HG03139 (cell line): ENCODE measurements at regions not wholly inside any gene's neighbourhood (a gene's known extent, or its start where the extent isn't known, plus 50 kb on each side); places are given as distances from the start of the nearest gene placed in this dataset.

Source experiments
- ATAC-seq: cut with Tn5 transposase; IDR thresholded peaks from one replicate; pipeline ENCODE4 v1.9.1; 2021; ENCODE audit not compliant: unreplicated experiment

GRCh38 chr6:137277971-137278637 lies 58.9 kb upstream of the IFNGR1 start:
- no peak for ATAC-seq

- ATAC-seq, result no peak
Measured at GRCh38 chr6:137272403-137272802, 53.2 kb upstream of the IFNGR1 start.

- no peak for ATAC-seq
Measured at GRCh38 chr6:137271245-137272183, 52.3 kb upstream of the IFNGR1 start.

- ATAC-seq, result no peak
Measured at GRCh38 chr6:137269803-137270202, 50.6 kb upstream of the IFNGR1 start.

- ATAC-seq, result no peak
Measured at GRCh38 chr6:137269347-137269746, 50.2 kb upstream of the IFNGR1 start.
